Central memory CD8-positive, alpha-beta T cell (primary cell): ENCODE measurements at regions not wholly inside any gene's neighbourhood (a gene's known extent, or its start where the extent isn't known, plus 50 kb on each side); places are given as distances from the start of the nearest gene placed in this dataset.

Source experiments
- ATAC-seq: fragments of 150-1000 bp; cut with Tn5 transposase; replicated peaks from 2 replicates; pipeline ENCODE4 v1.10.0; 2022; ENCODE audit warnings: mild to moderate bottlenecking, moderate FRiP score, moderate number of reproducible peaks; ENCODE audit not compliant: poor library complexity, severe bottlenecking; ENCODE audit errors: extremely low read depth
- DNase-seq, 2 donors: peaks; one replicate each; pipeline ENCODE4 v3.0.0; 2021; ENCODE audit warnings: low spot score in 2 of 2
- H3K27ac Mint-ChIP-seq: one replicate; pipeline ENCODE4 v1.8.0; 2022; ENCODE audit warnings: low read depth, mild to moderate bottlenecking, moderate library complexity, mixed read lengths
- H3K27me3 Mint-ChIP-seq: one replicate; pipeline ENCODE4 v1.8.0; 2022; ENCODE audit warnings: mixed read lengths
- H3K36me3 Mint-ChIP-seq: one replicate; pipeline ENCODE4 v1.8.0; 2022; ENCODE audit warnings: mild to moderate bottlenecking, moderate library complexity, mixed read lengths; ENCODE audit not compliant: insufficient read depth
- H3K4me1 Mint-ChIP-seq: one replicate; pipeline ENCODE4 v1.8.0; 2022; ENCODE audit warnings: mixed read lengths
- H3K4me3 Mint-ChIP-seq: one replicate; pipeline ENCODE4 v1.8.0; 2022; ENCODE audit warnings: mild to moderate bottlenecking, moderate library complexity, mixed read lengths
- H3K9me3 Mint-ChIP-seq: one replicate; pipeline ENCODE4 v1.8.0; 2022; ENCODE audit warnings: mixed read lengths

GRCh38 chr2:153387203-153387602 is 91.4 kb downstream of the RPRM start:
- Mint-ChIP-seq H3K4me1 (no peaks in the 10 kb centered on the region), H3K27me3 (no peaks in the 10 kb centered on the region), H3K9me3 (peaks cover 5% of the 10 kb centered on the region), H3K27ac (no peak overlapping the region), H3K36me3 (no peaks in the 10 kb centered on the region), H3K4me3 (no peak overlapping the region)
- DNase-seq = no peak
- no peak for ATAC-seq

- H3K36me3 Mint-ChIP-seq = no peaks in the 10 kb centered on the region
- no peaks in the 10 kb centered on the region for H3K4me1 Mint-ChIP-seq
- H3K27ac Mint-ChIP-seq = no peak overlapping the region
- ATAC-seq (no peak), DNase-seq (no peak)
- H3K9me3 Mint-ChIP-seq = peaks cover 5% of the 10 kb centered on the region
- no peaks in the 10 kb centered on the region for H3K27me3 Mint-ChIP-seq
- H3K4me3 Mint-ChIP-seq = no peak overlapping the region
Measured at GRCh38 chr2:153386481-153386897, 92.1 kb downstream of the RPRM start.

- no peaks in the 10 kb centered on the region for H3K36me3 Mint-ChIP-seq
Measured at GRCh38 chr2:153373510-153374279, 104.9 kb downstream of the RPRM start.

GRCh38 chr2:153360239-153360638 is 118.3 kb downstream of the RPRM start:
- no peak overlapping the region for H3K27ac Mint-ChIP-seq
- H3K4me3 Mint-ChIP-seq = no peak overlapping the region
- H3K36me3 Mint-ChIP-seq = no peaks in the 10 kb centered on the region
- H3K27me3 Mint-ChIP-seq = no peaks in the 10 kb centered on the region
- H3K4me1 Mint-ChIP-seq = no peaks in the 10 kb centered on the region
- ATAC-seq = no peak
- DNase-seq = no peak
- peaks cover 16% of the 10 kb centered on the region for H3K9me3 Mint-ChIP-seq

More at GRCh38 chr2:153373510-153374279, 104.9 kb downstream of the RPRM start:
- Mint-ChIP-seq H3K4me3 (no peak overlapping the region), H3K27ac (no peak overlapping the region), H3K27me3 (no peaks in the 10 kb centered on the region), H3K9me3 (peaks cover 11% of the 10 kb centered on the region), H3K4me1 (no peaks in the 10 kb centered on the region)
- DNase-seq (no peak), ATAC-seq (no peak)

- H3K36me3 Mint-ChIP-seq = no peaks in the 10 kb centered on the region
- H3K27me3 Mint-ChIP-seq = no peaks in the 10 kb centered on the region
- H3K4me1 Mint-ChIP-seq = no peaks in the 10 kb centered on the region
- ATAC-seq (no peak), DNase-seq (no peak)
- no peak overlapping the region for H3K4me3 Mint-ChIP-seq
- H3K9me3 Mint-ChIP-seq = peaks cover 10% of the 10 kb centered on the region
- H3K27ac Mint-ChIP-seq = no peak overlapping the region
Measured at GRCh38 chr2:153354377-153354776, 124.2 kb downstream of the RPRM start.

- DNase-seq = no peak
- peaks cover 2% of the 10 kb centered on the region for H3K36me3 Mint-ChIP-seq
- H3K27ac Mint-ChIP-seq = no peak overlapping the region
Measured at GRCh38 chr2:153349603-153350002, 129.0 kb downstream of the RPRM start.

GRCh38 chr2:153347818-153348495 is 130.6 kb downstream of the RPRM start:
- H3K4me3 Mint-ChIP-seq = no peak overlapping the region
- DNase-seq = no peak
- ATAC-seq = no peak
- H3K4me1 Mint-ChIP-seq = no peaks in the 10 kb centered on the region
- H3K27ac Mint-ChIP-seq = no peak overlapping the region
- peaks cover 16% of the 10 kb centered on the region for H3K9me3 Mint-ChIP-seq
- H3K36me3 Mint-ChIP-seq = peaks cover 2% of the 10 kb centered on the region
- no peaks in the 10 kb centered on the region for H3K27me3 Mint-ChIP-seq

More at GRCh38 chr2:153349603-153350002, 129.0 kb downstream of the RPRM start:
- H3K4me3 Mint-ChIP-seq = no peak overlapping the region
- peaks cover 16% of the 10 kb centered on the region for H3K9me3 Mint-ChIP-seq
- no peaks in the 10 kb centered on the region for H3K4me1 Mint-ChIP-seq
- no peaks in the 10 kb centered on the region for H3K27me3 Mint-ChIP-seq
- ATAC-seq = no peak

GRCh38 chr2:153320879-153321278 is 157.7 kb downstream of the RPRM start:
- Mint-ChIP-seq H3K36me3 (no peaks in the 10 kb centered on the region), H3K9me3 (peaks cover 9% of the 10 kb centered on the region), H3K27me3 (no peaks in the 10 kb centered on the region), H3K27ac (no peak overlapping the region), H3K4me1 (no peaks in the 10 kb centered on the region), H3K4me3 (no peak overlapping the region)
- ATAC-seq (no peak), DNase-seq (no peak)

- H3K27ac Mint-ChIP-seq = no peak overlapping the region
- no peaks in the 10 kb centered on the region for H3K4me1 Mint-ChIP-seq
- H3K36me3 Mint-ChIP-seq = no peaks in the 10 kb centered on the region
- ATAC-seq (no peak), DNase-seq (no peak)
- no peak overlapping the region for H3K4me3 Mint-ChIP-seq
- H3K27me3 Mint-ChIP-seq = no peaks in the 10 kb centered on the region
- H3K9me3 Mint-ChIP-seq = peaks cover 5% of the 10 kb centered on the region
Measured at GRCh38 chr2:153311432-153311831, 167.1 kb downstream of the RPRM start.

- DNase-seq (no peak), ATAC-seq (no peak)
- no peaks in the 10 kb centered on the region for H3K27me3 Mint-ChIP-seq
- no peak overlapping the region for H3K4me3 Mint-ChIP-seq
- H3K36me3 Mint-ChIP-seq = no peaks in the 10 kb centered on the region
- no peaks in the 10 kb centered on the region for H3K9me3 Mint-ChIP-seq
- H3K4me1 Mint-ChIP-seq = no peaks in the 10 kb centered on the region
- H3K27ac Mint-ChIP-seq = no peak overlapping the region
Measured at GRCh38 chr2:153308466-153308865, 170.1 kb downstream of the RPRM start.

- DNase-seq (no peak), ATAC-seq (no peak)
- no peak overlapping the region for H3K4me3 Mint-ChIP-seq
- H3K4me1 Mint-ChIP-seq = no peaks in the 10 kb centered on the region
- H3K27ac Mint-ChIP-seq = no peak overlapping the region
- H3K9me3 Mint-ChIP-seq = no peaks in the 10 kb centered on the region
- no peaks in the 10 kb centered on the region for H3K36me3 Mint-ChIP-seq
- no peaks in the 10 kb centered on the region for H3K27me3 Mint-ChIP-seq
Measured at GRCh38 chr2:153307223-153307622, 171.3 kb downstream of the RPRM start.

GRCh38 chr2:153299809-153300208 is 178.8 kb downstream of the RPRM start:
- Mint-ChIP-seq H3K9me3 (peaks cover 5% of the 10 kb centered on the region), H3K4me3 (no peak overlapping the region), H3K27ac (no peak overlapping the region), H3K27me3 (no peaks in the 10 kb centered on the region), H3K4me1 (no peaks in the 10 kb centered on the region), H3K36me3 (no peaks in the 10 kb centered on the region)
- no peak for ATAC-seq
- no peak for DNase-seq

GRCh38 chr2:153299217-153299616 is 179.3 kb downstream of the RPRM start:
- ATAC-seq (no peak), DNase-seq (no peak)
- Mint-ChIP-seq H3K27ac (no peak overlapping the region), H3K36me3 (no peaks in the 10 kb centered on the region), H3K9me3 (peaks cover 5% of the 10 kb centered on the region), H3K27me3 (no peaks in the 10 kb centered on the region), H3K4me1 (no peaks in the 10 kb centered on the region), H3K4me3 (no peak overlapping the region)
